Ovary (tissue), 7 donors: ENCODE measurements at regions not wholly inside any gene's neighbourhood (a gene's known extent, or its start where the extent isn't known, plus 50 kb on each side); places are given as distances from the start of the nearest gene placed in this dataset.
"Not testable (repeated sequence)": the region's sequence is repeated elsewhere in the genome, so short reads cannot be mapped to it uniquely, and the experiment has no call there.

Experiments
- DNase-seq, 5 donors: peaks; one replicate each; pipeline ENCODE4 v3.0.0-alpha.2; 2019 to 2020
- H3K27ac ChIP-seq, 2 donors: fragments of 200-600 bp; one replicate each; pipeline versions ENCODE4 v1.5.1 to v1.8.0; 2019 to 2022
- H3K27me3 ChIP-seq: fragments of 200-600 bp; one replicate; pipeline ENCODE4 v1.8.0; 2022
- H3K36me3 ChIP-seq: fragments of 200-600 bp; sonication (generic); one replicate; pipeline ENCODE4 v1.5.1; 2019
- H3K4me1 ChIP-seq: one replicate; pipeline ENCODE4 v1.8.1; 2013; ENCODE audit warnings: mild to moderate bottlenecking, moderate library complexity; ENCODE audit not compliant: insufficient read depth
- H3K4me3 ChIP-seq: fragments of 200-600 bp; sonication (generic); one replicate; pipeline ENCODE4 v1.5.1; 2017
- H3K9me3 ChIP-seq, 2 donors: fragments of 200-600 bp in 1 of 2; sonication (generic) in 1 of 2; one replicate each; pipeline versions ENCODE4 v1.5.1 to v1.8.1; 2013 to 2019; ENCODE audit warnings: mild to moderate bottlenecking in 1 of 2, moderate library complexity in 1 of 2
- EP300 ChIP-seq: sonication (generic); formaldehyde crosslinking; IDR thresholded peaks from one replicate; pipeline ENCODE4 v1.6.1; 2017; ENCODE audit warnings: antibody characterized with exemption
- POLR2A ChIP-seq: fragments of 450-650 bp; IDR thresholded peaks from one replicate; pipeline ENCODE4 v1.6.1; 2017; ENCODE audit warnings: antibody characterized with exemption, mild to moderate bottlenecking, moderate library complexity
- WGBS, 3 donors: extraction: QIAGEN DNeasy Blood & Tissue Kit in 1 of 3; methylation state at CpG; one replicate each; pipeline versions ENCODE4 v1.1.5 to v1.1.7; 2013 to 2017; 5-methylcytosine and 5-hydroxymethylcytosine counted together
- intact Hi-C, 4 donors: fragments of 100-400 bp; cut with DNase I; formaldehyde crosslinking; loops; one replicate each; pipeline versions ENCODE4 v1.11.0 to v1.15.1; 2022 to 2023
- TF ChIP-seq, protein P1 (sequence below), 3 donors: fragments of 450-650 bp in 2 of 3; fragments of 200-600 bp in 1 of 3; IDR thresholded peaks; one replicate each; pipeline versions ENCODE4 v1.5.1 to v1.8.0; 2016 to 2022; ENCODE audit warnings: antibody characterized with exemption in 3 of 3, mild to moderate bottlenecking in 1 of 3
- donor health status: DM: no; HTN: no; CAD: no; lungs with moderate emphysema.
- donor health status: DM: no; HTN: no; CAD: no.
- donor health status: Bipolar disorder and iron deficiency.
- donor health status: DM: no; HTN: no; CAD: no.
- donor health status: DM: yes; HTN: yes; CAD: no.

- Histone ChIP-seq H3K4me3 (no peak overlapping the region), H3K4me1 (no peaks in the 10 kb centered on the region), H3K36me3 (no peaks in the 10 kb centered on the region), H3K9me3 (no peaks in the 10 kb centered on the region), H3K27ac (no peak overlapping the region), H3K27me3 (no peaks in the 10 kb centered on the region)
- 69 to 75% (median 71%) methylated on average over 3 of the region's 3 CpGs for WGBS, 3 donors
- intact Hi-C loops, result no loop called here
- DNase-seq, result no peak
- TF ChIP-seq POLR2A, result no peak
- TF ChIP-seq EP300, result no peak
- TF ChIP-seq, protein P1, sequence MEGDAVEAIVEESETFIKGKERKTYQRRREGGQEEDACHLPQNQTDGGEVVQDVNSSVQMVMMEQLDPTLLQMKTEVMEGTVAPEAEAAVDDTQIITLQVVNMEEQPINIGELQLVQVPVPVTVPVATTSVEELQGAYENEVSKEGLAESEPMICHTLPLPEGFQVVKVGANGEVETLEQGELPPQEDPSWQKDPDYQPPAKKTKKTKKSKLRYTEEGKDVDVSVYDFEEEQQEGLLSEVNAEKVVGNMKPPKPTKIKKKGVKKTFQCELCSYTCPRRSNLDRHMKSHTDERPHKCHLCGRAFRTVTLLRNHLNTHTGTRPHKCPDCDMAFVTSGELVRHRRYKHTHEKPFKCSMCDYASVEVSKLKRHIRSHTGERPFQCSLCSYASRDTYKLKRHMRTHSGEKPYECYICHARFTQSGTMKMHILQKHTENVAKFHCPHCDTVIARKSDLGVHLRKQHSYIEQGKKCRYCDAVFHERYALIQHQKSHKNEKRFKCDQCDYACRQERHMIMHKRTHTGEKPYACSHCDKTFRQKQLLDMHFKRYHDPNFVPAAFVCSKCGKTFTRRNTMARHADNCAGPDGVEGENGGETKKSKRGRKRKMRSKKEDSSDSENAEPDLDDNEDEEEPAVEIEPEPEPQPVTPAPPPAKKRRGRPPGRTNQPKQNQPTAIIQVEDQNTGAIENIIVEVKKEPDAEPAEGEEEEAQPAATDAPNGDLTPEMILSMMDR (IDR thresholded peaks at IDR 0.05), result no peak
Observed at GRCh38 chr10:46197050-46197449, 89.7 kb upstream of the ANTXRL start.

DNA sequence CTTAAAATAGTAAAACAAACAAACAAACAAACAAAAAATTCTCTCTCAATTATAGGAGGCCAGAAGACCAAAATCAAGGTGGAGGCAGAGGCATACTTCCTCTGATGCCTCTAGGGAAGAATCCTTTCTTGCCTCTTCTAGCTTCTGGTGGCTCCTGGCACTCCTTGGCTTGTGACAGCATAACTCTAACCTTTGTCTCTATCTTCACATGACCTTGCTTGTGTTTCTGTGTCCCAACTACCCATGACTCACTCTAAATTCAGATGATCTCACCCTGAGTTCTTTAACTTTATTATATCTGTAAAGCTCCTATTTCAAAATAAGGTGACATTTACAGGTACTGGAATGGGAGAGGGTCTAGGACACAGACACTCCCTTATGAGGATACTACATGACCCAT, 88.3 kb upstream of the ANTXRL start:
- no peaks in the 10 kb centered on the region for H3K9me3 ChIP-seq
- no peaks in the 10 kb centered on the region for H3K4me1 ChIP-seq
- TF ChIP-seq, protein P1 (IDR thresholded peaks at IDR 0.05), result no peak
- TF ChIP-seq POLR2A, result no peak
- TF ChIP-seq EP300, result no peak
- no peak overlapping the region for H3K4me3 ChIP-seq
- H3K27ac ChIP-seq, result no peak overlapping the region
- no peak for DNase-seq
- no peaks in the 10 kb centered on the region for H3K36me3 ChIP-seq
- no peaks in the 10 kb centered on the region for H3K27me3 ChIP-seq
- intact Hi-C loops, result no loop called here

GRCh38 chr10:46202405-46202804, 84.4 kb upstream of the ANTXRL start:
- H3K4me3 ChIP-seq, H3K27ac ChIP-seq, H3K9me3 ChIP-seq, H3K4me1 ChIP-seq, H3K27me3 ChIP-seq, intact Hi-C loops, DNase-seq, H3K36me3 ChIP-seq: not testable (repeated sequence)
- WGBS, 3 donors, result 69 to 80% (median 71%) methylated on average over 1 of the region's 1 CpG

DNA sequence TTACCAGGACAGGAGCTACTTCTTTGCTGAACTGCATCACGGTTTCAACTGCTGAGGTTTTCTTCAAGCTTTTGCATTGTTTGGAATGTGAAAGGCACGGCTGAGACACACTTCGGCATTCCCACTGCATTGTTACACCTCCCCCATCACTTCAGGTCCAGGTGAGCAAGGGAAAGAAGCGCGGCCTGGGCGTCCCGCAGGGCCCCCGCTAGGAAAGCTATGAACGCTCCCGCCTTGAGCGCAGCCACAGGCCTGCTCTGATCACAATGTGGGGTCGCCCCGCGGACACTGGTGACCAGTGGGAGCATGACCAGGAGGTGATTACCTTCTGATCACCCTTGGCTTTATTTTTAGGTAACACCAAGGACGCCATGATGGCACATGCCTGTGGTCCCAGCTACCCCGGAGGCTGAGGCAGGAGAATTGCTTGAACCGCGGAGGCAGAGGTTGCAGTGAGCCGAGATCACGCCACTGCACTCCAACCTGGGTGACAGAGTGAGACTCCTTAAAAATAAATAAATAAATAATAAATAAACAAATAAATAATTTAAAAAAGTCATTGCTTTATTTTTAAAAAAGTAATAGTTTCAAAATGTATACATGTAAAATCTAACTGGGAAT, 82.2 kb upstream of the ANTXRL start:
- 90 to 94% (median 94%) methylated on average over 20 of the region's 20 CpGs for WGBS, 3 donors
- H3K4me1 ChIP-seq, H3K9me3 ChIP-seq, DNase-seq, H3K27me3 ChIP-seq, H3K36me3 ChIP-seq, intact Hi-C loops, H3K27ac ChIP-seq, H3K4me3 ChIP-seq: not testable (repeated sequence)

GRCh38 chr10:46210427-46210826, 76.4 kb upstream of the ANTXRL start:
- H3K27ac ChIP-seq, intact Hi-C loops, H3K4me1 ChIP-seq, H3K4me3 ChIP-seq, DNase-seq, H3K9me3 ChIP-seq, H3K36me3 ChIP-seq, H3K27me3 ChIP-seq: not testable (repeated sequence)
- WGBS, 3 donors, result no CpG with 5 or more reads among the region's 2 CpGs

DNA sequence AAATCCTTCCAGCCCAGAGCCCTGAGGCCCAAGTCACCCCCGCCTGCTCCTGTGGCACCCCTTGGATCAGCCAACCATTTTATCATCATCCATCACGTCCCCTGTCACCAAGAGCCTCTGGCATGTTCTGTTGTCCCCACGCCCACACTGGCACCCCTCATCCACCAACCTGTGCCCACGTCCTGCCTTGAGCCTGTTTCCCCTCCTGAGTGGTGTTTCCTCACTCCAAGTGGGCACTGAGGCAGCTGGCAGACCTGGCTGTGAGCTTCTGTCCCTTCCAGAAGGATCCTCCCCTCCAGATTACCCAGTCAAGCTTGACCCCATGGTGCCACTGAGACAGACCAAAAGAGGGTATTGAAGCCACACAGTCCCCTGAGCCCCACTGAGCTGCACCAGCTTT, 71.4 kb upstream of the ANTXRL start:
- WGBS, 3 donors, result 73 to 87% (median 81%) methylated on average over 4 of the region's 4 CpGs
- TF ChIP-seq, protein P1 (IDR thresholded peaks at IDR 0.05), result no peak
- TF ChIP-seq POLR2A (no peak), EP300 (no peak)

More for the DNA sequence above, 71.4 kb upstream of the ANTXRL start:
- Histone ChIP-seq H3K36me3 (no peaks in the 10 kb centered on the region), H3K4me1 (no peaks in the 10 kb centered on the region), H3K27me3 (no peaks in the 10 kb centered on the region), H3K4me3 (no peak overlapping the region), H3K27ac (no peak overlapping the region), H3K9me3 (no peaks in the 10 kb centered on the region)
- no peak for DNase-seq
- intact Hi-C loops, result no loop called here
